K562 (cell line): ENCODE measurements at regions not wholly inside any gene's neighbourhood (a gene's known extent, or its start where the extent isn't known, plus 50 kb on each side); places are given as distances from the start of the nearest gene placed in this dataset.

Source experiments
- EP300 ChIP-seq: IDR thresholded peaks from 2 replicates; pipeline ENCODE4 v1.6.1; 2012; ENCODE audit warnings: low read length, improper control_type of control experiment
- ETS2 ChIP-seq: IDR thresholded peaks from 2 replicates; pipeline ENCODE4 v1.6.1; 2016; ENCODE audit warnings: borderline replicate concordance, missing genetic modification characterization, mild to moderate bottlenecking, moderate library complexity, missing compliant biosample characterization; ENCODE audit not compliant: poor library complexity, severe bottlenecking
- FIP1L1 ChIP-seq: fragments of 200-400 bp; formaldehyde crosslinking; IDR thresholded peaks from 2 replicates; pipeline ENCODE4 v1.6.1; 2018; ENCODE audit warnings: mild to moderate bottlenecking, low read depth, low read length; ENCODE audit not compliant: poor library complexity, severe bottlenecking
- HSF4 ChIP-seq: fragments of 250-450 bp; sonication (Bioruptor Pico); IDR thresholded peaks from 2 replicates; pipeline ENCODE4 v2.1.2; 2022; ENCODE audit warnings: mild to moderate bottlenecking, moderate library complexity, borderline replicate concordance
- JUND ChIP-seq, 2 experiments: IDR thresholded peaks; 2 replicates in 1 of 2; 3 replicates in 1 of 2; pipeline ENCODE4 v1.6.1; 2011; ENCODE audit warnings: borderline replicate concordance in 2 of 2, low read depth in 2 of 2, low read length in 2 of 2, improper control_type of control experiment in 1 of 2, missing biosample characterization in 1 of 2, missing genetic modification characterization in 1 of 2, missing genetic modification reagents in 1 of 2
- MAFG ChIP-seq: fragments of 450-650 bp; conservative IDR thresholded peaks from 2 replicates; pipeline ENCODE4 v1.6.1; 2016; ENCODE audit warnings: missing genetic modification characterization, missing compliant biosample characterization
- MED1 ChIP-seq: sonication (generic); formaldehyde crosslinking; IDR thresholded peaks from 2 replicates; pipeline ENCODE4 v1.8.1; 2023; ENCODE audit warnings: missing genetic modification reagents, borderline replicate concordance
- PHB ChIP-seq: fragments of 250-450 bp; sonication (Bioruptor Pico); IDR thresholded peaks from 2 replicates; pipeline ENCODE4 v1.5.0; 2021
- PRPF4 ChIP-seq: fragments of 200-400 bp; formaldehyde crosslinking; IDR thresholded peaks from one replicate; pipeline ENCODE4 v1.6.1; 2017; ENCODE audit warnings: low read length, low read depth, mild to moderate bottlenecking; ENCODE audit not compliant: insufficient read depth, poor library complexity, severe bottlenecking
- SAFB2 ChIP-seq: fragments of 200-400 bp; formaldehyde crosslinking; IDR thresholded peaks from 2 replicates; pipeline ENCODE4 v1.6.1; 2018; ENCODE audit warnings: borderline replicate concordance, low read length, low read depth, moderate library complexity; ENCODE audit not compliant: severe bottlenecking
- SMARCE1 ChIP-seq: fragments of 450-650 bp; IDR thresholded peaks from 2 replicates; pipeline ENCODE4 v1.7.1; 2016; ENCODE audit warnings: mild to moderate bottlenecking
- SRSF7 ChIP-seq: fragments of 200-400 bp; formaldehyde crosslinking; optimal IDR thresholded peaks from 2 replicates; pipeline ENCODE3; 2017; ENCODE audit warnings: mild to moderate bottlenecking, low read depth, low read length
- TEAD4 ChIP-seq, 2 experiments: sonication (generic) in 1 of 2; formaldehyde crosslinking in 1 of 2; IDR thresholded peaks; 2 replicates each; pipeline versions ENCODE4 v1.6.1 to v1.8.0; 2012 to 2022; ENCODE audit warnings: borderline replicate concordance in 1 of 2, inconsistent platforms in 1 of 2, low read length in 1 of 2, mild to moderate bottlenecking in 1 of 2, missing genetic modification reagents in 1 of 2
- ZBTB40 ChIP-seq, 2 experiments: fragments of 450-650 bp in 1 of 2; sonication (generic) in 1 of 2; formaldehyde crosslinking in 1 of 2; IDR thresholded peaks; 2 replicates each; pipeline versions ENCODE4 v1.7.1 to v1.9.0; 2016 to 2022; ENCODE audit warnings: inconsistent platforms in 1 of 2, mild to moderate bottlenecking in 1 of 2, missing genetic modification reagents in 1 of 2
- ZBTB43 ChIP-seq: sonication (generic); formaldehyde crosslinking; IDR thresholded peaks from 2 replicates; pipeline ENCODE4 v1.8.0; 2023; ENCODE audit warnings: mild to moderate bottlenecking, missing genetic modification reagents
- ZFP30 ChIP-seq: fragments of 250-450 bp; sonication (Bioruptor Pico); IDR thresholded peaks from 2 replicates; pipeline ENCODE4 v1.8.0; 2022; ENCODE audit warnings: moderate library complexity, mild to moderate bottlenecking, inconsistent platforms, borderline replicate concordance
- ZKSCAN3 ChIP-seq: fragments of 250-450 bp; sonication (Bioruptor Pico); IDR thresholded peaks from 2 replicates; pipeline ENCODE4 v1.4.0; 2020
- ZNF668 ChIP-seq: fragments of 250-450 bp; sonication (Bioruptor Pico); IDR thresholded peaks from 2 replicates; pipeline ENCODE4 v1.8.0; 2022; ENCODE audit warnings: mild to moderate bottlenecking, inconsistent platforms

GRCh38 chr5:65078331-65078730 is 309.6 kb downstream of the CWC27 start (continued):
- TF ChIP-seq ZBTB40 (IDR thresholded peaks at IDR 0.05) (no peak), ZBTB40 (CRISPR knock-in tag; IDR thresholded peaks at IDR 0.05) (no peak), ZKSCAN3 (CRISPR knock-in tag) (no peak), TEAD4 (IDR thresholded peaks at IDR 0.05; ENCODE audit: low read length) (peak; percentile 74), TEAD4 (CRISPR knock-in tag; IDR thresholded peaks at IDR 0.05; ENCODE audit: borderline replicate concordance) (no peak), ZFP30 (CRISPR knock-in tag) (no peak), SRSF7 (no peak), ZBTB43 (no peak), MED1 (CRISPR knock-in tag) (no peak), ZNF668 (no peak), PRPF4 (no peak), PHB (CRISPR knock-in tag) (no peak), EP300 (peak; percentile 53; the same call in 1 of the 2 replicates), JUND (IDR thresholded peaks at IDR 0.05; ENCODE audit: borderline replicate concordance, low read depth, low read length) (no peak; the same call in 1 of the 2 replicates), JUND (tag; IDR thresholded peaks at IDR 0.05; ENCODE audit: borderline replicate concordance, low read depth, low read length) (peak; percentile 51; the same call in 1 of the 3 replicates), FIP1L1 (no peak), MAFG (tag) (0 out of 2 replicates have a peak, but pooled peaks have one; percentile 5), SAFB2 (no peak), ETS2 (no peak), HSF4 (CRISPR knock-in tag) (no peak), SMARCE1 (peak; percentile 73)
